D341Med (cell line): ENCODE measurements at regions not wholly inside any gene's neighbourhood (a gene's known extent, or its start where the extent isn't known, plus 50 kb on each side); places are given as distances from the start of the nearest gene placed in this dataset.

Experiments
- DNase-seq: peaks from one replicate; pipeline ENCODE4 v3.0.0; 2012; ENCODE audit warnings: low spot score

DNA sequence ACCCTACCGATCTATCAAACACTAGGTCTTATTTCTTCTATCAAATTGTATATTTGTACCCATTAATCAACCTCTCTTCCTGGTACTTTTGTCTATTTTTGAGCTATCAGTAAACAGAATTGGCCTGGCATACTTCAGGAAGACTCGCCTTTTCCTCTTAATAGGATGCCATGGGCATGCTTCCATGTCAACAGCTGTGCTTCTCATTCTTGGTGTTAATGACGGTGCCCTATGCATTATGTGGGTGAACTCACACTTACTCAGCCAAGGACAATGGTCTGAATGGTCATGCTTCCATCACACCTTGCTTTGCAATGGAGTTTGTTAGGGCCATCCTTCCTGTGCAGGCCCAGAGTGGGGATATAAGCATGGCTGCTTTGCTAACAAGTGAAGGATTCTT is 521.8 kb downstream of the MIAT start:
- DNase-seq, result no peak

DNA sequence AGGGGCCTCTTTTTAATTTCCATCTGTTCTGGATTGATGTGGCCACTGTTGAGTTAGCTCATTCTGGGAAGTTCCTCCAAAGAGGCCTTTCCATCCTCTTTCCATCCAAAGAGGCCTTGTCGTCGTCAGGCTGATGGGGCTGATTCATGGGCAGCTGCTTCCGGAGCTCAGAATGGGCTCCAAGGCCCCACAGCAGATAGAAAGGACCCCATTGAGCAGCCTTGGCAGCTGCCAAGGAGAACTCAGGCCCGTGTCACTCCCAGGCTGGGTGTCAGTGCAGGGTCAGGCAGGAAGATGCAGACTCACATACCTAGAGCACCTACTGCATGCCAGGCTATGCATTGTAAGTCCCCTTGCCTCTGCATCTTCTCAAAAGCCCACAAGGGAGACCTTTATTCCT is 524.1 kb downstream of the MIAT start:
- no peak for DNase-seq

DNA sequence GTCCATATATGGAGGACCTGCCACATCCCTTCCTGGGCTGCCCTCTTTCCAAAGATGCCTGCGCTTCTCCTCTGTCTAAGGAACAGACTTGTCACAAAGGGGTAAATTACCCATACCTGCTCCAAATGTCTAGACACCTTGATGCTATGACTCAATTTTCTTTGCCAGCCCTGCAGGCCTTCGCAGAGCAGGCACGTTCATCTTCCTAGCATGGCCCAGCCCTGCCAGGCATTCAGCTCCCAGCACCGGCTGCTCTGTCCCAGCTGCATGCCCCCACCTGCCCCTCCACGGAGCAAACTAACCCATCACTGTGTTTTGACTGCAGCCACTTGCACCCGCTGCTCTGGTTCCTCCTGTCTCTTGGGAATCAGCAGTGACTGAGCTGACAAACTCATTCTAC is 526.1 kb downstream of the MIAT start:
- no peak for DNase-seq

DNA sequence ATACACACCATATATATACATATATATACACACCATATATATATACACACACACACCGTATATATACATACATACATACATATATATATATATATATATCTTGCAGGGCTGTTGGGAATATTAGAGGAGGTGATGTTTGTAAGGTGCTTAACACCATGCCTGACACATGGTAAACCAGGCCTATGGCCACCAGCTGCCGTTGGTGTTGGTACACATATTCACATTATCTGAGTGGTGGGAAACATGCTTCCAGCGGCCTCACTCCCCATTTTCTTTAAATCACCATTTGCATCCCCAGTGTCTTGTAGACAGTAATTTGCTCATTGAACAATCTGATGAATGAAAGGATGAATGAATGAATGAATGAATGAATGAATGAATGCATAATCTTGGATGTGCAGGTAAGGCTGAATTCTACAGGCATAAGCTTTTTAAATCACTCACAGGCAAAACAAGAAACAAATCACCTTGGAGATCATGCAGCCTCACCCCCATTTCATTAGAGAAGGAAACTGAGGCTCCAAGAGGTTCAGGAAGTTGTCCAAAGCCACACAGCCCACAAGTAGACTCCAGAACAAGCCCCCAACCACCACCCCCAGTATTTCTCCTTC is 527.8 kb downstream of the MIAT start:
- DNase-seq, result no peak

DNA sequence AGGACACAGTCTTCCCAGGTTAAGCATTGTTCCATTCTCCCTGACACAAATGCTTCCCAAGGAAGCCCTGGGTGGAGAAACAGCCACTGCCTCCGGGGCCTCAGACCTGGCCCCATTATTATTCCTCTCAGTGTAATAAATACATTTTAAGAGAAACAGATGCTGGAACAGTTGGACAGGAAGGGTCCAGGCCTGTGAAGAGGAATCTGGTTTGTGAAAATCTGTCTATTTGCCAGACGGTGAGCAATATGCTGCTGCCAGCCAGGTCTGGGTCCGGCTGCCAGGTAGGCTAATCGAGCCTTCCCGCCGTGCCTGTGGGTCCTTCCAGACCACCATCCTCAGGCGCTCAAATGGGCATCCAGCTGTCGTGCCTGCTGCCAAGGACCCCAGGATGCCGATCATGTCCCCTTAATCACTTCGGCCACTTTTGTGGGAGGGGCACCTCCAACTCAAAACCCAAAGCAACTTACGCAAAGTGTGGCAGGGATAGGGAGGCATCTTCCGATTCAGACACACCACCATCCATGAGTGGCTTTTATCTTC is 528.4 kb downstream of the MIAT start:
- DNase-seq, result no peak

DNA sequence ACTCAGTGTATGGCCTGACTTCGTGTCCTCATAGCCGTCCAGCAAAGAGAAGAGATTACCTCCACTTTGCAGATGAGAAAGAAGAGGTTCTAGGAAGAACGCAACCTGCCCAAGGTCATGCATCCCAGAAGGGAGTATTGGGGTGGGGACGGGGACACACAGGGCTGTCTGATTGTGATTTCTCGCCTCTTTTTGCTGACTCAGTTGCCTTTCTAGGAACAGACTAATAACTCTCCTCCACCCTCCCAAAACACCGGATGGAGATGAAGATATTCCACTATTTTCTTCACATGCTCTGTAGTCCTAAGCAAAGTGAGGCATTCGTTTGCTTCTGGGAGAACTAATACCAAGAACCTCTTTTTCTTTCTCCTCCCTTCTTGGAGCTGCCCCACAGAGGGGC is 529.3 kb downstream of the MIAT start:
- DNase-seq, result no peak

DNA sequence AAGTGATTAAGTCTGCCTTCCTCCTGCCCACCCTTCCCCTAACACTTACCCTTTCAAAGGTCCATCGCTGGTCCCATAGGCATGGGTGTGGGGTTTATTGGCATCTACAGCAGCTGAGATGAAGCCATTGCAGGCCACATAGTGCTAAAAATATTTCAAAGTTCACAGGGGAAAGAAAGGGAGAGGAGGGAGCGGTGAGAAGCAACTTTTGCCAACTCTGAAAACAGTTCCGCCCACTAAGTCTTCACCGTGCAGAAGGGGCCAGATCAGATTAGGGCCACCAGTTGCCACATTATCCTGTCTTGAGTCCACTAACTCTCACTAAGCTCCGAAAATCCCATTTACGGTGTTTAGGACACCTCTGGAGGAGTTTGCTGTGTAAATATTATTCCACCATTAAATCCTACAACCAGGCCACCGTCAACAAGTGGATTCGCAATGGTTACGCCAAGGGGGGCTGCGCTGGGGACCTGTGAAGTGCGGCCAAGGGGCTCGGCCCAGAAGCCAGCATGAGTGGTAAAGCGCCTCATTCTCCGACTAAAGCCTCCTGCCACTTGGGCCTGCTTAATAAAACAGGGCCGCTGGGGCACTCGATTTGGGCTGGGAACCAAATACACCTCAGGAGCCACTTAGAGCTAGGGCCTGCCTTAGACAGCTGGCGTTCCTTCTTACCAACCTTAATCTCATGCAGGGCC is 534.9 kb downstream of the MIAT start:
- no peak for DNase-seq

DNA sequence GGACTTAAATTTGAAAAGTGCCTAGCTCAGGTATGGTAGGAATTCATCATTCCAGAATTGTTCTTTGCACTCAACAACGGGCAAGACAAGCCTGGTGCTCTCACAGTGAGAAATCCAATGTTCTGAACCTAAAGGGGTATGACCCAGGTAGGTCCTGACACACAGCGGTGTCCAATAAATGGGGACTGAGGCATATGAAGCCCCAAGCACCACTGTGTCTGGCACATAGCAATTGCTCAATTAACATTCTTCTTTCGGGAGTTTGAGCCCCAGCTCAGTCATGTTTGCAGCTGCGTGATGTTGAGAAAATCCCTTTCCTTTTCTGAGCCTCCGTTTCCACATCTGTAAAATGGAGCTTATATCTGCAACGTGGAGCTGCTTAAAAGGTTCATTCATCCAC is 535.8 kb downstream of the MIAT start:
- DNase-seq, result no peak

DNA sequence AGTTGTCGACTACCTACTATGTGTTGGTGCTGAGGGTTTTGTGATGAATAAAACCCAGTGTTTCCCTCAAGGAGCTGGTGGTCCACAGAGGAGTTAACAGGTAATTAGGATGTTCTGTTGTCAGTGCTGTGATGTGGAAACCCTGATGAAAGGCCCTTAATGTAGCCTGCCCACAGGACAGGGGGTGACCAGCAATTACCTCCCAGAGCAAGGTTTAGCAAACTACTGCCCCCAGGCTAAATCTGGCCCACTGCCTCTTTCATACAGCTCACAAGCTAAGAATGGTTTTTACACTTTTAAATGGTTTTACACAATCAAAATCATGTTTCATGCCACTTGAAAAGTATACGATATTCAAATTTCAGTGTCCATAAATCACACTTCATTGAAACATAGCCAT is 536.2 kb downstream of the MIAT start:
- DNase-seq, result no peak

DNA sequence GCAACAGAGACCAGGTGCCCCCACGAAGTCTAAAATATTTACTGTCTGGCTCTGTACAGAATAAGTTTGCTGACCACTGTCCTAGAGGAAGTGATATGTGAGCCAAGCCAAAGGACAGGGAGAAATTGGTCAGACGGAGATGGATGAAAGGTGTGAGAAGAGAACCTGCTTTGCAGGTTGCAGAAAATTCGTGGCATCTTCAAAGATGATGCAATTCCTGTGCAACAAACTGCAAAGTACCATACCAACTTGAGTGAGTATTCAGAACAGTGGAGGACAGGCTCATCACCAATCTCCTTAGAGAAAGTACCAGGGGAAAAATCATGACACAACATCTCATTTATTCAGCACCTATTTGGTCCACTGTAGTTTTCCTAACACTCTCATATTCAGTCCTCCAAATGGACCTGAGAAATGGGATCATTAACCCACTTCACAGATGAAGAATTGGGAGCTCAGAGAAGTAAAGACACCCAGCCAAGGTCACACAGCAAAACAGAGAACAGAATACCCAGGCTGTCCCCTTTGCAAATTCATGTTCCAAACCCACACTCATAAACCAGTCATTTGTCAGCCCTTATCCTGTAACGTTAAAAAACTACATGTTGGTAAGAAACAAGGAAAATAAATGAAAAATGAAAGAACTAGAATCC is 536.8 kb downstream of the MIAT start:
- DNase-seq, result no peak

DNA sequence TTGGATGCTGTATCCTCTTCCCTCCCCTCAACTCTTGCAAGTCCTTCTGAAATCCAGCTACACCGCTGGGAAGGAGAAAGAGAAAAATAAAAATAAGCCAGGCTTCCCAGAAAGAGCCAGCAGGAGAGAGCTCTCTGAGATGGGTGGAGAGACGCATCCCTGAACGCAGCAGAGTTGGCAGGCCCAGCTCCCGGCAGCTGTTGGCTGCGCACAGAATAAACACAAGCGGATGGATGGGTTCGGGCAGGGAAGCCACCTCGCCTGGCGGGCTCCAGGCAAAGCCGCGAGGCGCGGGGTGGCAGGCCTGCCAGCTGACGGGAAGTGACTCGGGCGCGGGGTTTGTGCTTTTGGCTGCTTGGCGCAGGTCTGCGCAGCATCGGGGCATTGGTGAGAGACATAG is 537.7 kb downstream of the MIAT start:
- no peak for DNase-seq

DNA sequence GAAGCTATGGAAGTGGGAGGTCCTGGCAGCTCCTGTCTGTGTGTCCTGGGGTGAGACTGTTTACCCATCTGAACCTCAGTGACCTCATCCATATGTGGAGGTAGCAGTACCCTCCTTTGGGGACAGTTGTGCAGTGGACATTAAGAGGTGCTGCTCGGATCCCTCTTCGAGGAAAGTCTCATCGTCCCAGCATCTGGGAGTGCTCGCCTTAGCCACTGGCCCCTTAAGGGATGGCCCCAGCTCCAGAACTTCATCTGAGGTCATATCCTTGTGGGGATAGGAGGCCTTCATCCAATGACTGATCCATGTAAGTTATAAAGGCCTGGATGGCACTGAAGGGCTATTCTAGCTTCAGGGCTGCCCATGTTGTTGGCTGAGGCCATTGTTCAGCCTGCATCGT is 538.1 kb downstream of the MIAT start:
- DNase-seq, result no peak

DNA sequence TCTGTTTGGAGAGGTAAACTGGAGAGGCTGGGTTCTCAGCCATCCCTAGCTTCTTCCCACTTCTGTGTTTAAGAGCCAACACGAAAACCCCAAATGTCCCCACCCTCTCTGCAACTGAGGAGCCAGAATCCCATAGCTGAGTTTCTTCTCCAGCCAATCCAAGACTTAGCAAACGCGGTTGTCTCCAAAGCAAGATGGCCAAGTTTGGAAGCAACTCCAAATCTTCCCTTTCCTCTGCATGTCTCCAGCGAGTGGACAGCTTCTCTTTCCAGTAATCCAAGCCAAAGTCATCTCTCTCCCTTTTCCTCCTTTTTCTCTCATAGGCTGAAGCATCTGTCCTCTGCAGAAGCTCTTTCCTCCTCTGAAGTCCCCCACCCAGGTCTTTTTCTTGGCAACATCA is 539.2 kb downstream of the MIAT start:
- no peak for DNase-seq

DNA sequence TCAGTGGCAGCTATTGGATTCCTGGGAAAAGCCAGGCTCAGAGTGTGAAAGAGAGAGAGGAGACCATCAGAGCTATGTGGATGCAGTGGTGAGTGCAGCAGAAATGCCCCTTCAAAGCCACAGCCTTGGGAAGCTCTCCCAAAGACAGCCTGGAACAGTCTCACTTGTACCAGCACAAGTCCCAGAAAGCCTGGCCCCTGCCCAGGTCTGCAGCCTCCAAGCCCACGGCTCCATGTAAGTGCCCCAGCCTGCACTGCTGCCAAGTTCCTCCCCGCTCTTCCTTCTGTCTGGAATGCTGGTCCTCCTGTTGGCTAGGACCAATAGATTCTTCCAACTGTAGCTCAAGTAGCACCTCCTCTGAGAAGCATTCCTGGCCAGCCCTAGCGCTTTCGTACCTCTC is 539.7 kb downstream of the MIAT start:
- DNase-seq, result no peak

DNA sequence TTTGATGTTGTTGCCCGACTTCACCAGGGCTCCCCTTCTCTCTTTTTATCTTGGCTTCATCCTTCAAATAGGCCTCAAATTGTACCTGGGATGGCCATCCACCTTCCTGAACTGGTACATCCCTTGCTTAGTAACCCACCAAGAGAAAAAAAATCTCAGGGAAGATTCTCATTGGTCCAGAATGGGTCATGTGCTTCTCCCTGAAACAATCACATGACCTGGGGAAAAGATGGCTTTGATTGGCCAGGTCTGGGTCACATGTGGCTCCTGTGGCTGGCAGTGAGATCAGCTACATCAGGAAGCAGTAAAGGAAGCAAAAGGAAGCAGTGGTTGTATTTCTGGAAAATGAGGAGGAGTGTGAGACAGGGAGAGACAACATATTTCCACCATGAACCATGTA is 540.2 kb downstream of the MIAT start:
- no peak for DNase-seq

DNA sequence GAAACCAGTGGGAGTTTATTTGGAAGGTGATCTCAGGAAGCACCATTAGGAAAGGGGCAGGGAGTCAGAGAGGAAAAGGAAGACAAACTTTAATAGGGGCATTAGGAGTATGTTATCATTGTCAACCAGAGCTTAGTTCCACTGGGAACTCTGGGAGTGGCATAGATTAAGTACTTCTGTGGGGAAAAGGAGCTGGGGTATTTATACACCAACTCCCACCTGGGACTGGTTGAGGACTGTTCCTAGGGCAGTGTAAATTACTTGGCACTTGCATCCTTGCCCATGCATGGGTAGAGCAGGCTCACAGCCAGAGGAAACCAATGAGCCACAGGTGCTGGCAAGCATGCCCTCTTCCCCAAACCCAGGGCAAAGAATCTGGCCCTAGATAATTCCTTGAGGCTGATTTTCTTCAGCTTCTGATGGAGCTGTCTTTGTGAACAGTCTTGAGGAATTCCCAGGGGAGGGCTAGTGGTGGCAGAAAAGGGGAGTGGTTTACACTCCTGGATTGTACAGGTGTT is 541.2 kb downstream of the MIAT start:
- DNase-seq, result no peak

DNA sequence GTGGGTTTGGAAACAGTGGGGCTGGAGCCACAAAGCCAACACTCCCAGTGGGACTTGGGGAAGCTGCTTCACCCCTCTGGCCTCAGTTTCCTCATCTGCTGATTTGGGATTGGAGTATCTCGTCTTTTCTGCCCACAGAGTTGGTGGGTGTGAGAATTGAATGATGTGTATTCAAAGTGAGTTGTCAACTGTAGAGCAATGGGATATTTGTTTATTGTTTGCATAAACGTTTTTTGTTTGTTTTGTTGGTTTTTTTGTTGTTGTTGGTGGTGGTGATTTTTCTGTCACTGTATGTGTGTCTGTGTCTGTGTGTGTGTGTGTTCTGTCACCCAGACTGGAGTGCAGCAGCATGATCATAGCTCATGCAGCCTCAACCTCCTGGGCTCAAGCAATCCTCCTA is 542.0 kb downstream of the MIAT start:
- DNase-seq, result no peak

DNA sequence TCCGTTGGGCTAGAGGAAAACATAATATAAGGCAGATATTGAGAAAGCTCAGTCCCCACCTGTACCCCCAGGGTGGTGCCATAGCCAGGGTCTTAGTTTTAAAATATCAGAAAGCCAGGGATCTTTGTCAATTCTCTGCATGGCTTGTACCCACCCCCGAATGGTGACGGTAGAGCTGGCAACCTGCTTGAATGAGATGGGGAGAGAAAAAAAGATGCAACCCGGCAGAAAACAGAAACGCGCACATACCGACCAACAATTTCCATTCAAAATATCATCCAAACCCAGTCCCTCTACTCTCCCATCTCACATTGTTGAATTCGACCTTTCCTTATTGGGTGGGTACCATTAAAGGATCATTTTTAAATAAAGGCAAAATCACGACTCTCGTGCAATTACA is 543.9 kb downstream of the MIAT start:
- no peak for DNase-seq

DNA sequence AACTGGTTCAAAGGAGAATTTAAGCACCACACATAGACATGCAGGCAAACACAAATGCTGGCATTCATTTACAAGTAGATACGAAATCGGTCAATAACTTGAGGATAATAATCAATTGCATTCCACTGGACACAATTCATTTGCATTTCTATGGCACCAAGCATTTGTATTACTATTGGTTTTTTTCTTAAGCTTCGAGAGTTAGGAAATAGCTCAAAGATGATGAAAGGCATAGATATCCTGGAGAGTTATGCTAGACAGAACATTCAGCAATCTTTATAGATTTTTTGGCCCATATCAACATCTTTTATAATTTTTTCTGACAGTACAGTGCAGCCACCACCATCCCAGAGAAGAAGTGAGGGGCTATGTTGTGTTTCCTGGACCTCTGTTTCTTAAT is 544.4 kb downstream of the MIAT start:
- no peak for DNase-seq

DNA sequence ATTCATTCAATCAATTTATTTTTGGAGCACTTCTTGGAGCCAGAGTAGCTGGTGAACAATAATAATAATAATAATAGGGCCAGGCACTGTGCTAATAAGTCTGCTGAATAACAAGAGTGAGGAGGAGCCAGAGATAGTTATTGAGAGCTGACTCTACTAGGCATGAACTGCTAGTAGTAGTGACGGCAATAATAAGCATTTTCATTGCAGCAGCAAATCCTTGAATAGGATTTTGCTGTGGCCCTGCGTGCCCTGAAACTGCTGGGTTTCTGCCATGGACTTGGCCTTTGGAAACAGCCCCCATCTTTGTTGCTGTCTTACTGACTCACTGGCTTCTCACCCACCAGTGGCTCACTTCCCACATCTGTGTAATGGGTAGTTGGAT is 545.9 kb downstream of the MIAT start:
- DNase-seq, result no peak

DNA sequence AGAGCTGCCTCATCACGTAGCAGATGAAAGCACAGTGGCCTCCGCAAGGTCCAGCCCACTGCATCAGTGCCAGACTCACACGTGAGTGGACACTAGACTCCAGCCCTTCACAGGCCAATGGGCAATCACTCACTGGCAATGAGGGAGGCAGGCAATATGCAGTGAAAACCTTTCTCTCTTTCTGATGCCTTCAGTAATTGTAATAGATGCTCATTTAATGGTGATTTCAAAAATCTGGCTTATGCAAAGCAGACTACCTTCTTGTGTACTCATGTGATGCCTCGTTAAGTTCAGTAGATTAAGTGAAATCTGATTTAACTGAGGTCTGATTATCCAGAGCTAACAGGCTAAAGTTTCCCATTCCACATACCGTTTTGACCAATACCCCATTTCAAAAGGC is 546.9 kb downstream of the MIAT start:
- no peak for DNase-seq

DNA sequence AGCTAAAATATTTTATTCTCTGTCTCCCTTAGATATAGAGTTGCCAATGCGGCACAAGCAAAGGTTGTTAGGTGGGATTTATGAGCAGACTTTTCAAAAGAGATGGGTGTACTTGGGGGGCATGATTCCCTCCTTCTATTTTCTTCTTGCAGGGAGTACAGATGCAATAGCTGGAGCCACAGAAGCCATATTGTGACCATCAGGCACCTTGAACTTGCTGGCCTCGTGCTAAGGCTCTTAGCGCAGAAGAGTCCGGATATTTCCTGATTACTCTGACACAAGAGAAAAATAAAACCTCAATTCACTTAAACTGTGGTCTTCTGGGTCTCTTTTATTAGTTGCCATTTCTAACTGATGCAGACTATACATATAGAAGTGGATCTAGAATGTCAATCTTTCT is 547.4 kb downstream of the MIAT start:
- no peak for DNase-seq
